HG02852 (cell line): ENCODE measurements at regions not wholly inside any gene's neighbourhood (a gene's known extent, or its start where the extent isn't known, plus 50 kb on each side); places are given as distances from the start of the nearest gene placed in this dataset.
"Not testable (repeated sequence)": the region's sequence is repeated elsewhere in the genome, so short reads cannot be mapped to it uniquely, and the experiment has no call there.

Experiments used
- ATAC-seq: cut with Tn5 transposase; IDR thresholded peaks from one replicate; pipeline ENCODE4 v1.9.1; 2021; ENCODE audit warnings: mild to moderate bottlenecking, moderate library complexity; ENCODE audit not compliant: unreplicated experiment

DNA sequence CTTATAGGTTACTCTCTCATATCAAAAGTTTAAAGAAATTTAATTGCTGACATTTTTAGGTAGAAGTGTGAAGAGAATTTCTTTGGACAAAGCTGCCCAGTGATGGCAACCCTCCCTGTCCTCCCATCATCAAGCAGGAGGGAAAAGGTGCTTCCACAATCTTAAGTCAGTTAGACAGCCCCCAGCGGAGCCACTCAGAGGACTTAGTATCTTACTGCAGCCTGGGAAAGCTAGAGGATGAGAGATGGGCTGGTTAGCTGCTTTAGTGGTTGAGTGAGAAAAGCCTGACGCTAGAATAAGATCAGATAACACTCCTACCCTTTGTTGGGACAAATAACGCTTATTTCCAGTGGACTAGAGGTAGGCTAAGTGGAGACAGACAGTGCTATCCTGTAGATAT is 227.1 kb downstream of the RFPL4B start:
- no peak for ATAC-seq

DNA sequence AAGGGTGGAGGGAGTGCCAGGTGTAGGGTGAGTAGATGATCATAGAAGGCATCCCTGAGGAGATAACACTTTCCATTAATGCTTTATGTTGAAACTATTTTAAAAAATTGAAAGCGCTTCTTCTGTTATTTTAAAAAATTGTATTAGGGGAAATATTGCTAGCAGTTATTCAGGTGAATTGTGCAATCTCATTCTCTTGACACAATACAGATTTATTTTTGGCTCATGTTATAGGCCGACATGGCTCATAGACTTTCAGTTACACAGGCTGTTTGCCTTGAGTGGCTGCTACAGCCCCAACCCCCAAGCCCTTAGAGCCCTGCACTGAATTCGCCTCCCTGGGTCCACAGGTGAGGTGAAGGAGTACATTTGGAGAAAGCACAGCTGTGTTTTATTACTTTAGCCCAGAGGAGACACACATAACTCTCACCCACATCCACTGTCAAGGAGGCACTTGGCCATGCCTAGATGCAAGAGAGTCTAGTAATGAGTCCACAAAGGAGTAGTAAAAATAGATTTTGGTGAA is 228.2 kb downstream of the RFPL4B start:
- no peak for ATAC-seq

DNA sequence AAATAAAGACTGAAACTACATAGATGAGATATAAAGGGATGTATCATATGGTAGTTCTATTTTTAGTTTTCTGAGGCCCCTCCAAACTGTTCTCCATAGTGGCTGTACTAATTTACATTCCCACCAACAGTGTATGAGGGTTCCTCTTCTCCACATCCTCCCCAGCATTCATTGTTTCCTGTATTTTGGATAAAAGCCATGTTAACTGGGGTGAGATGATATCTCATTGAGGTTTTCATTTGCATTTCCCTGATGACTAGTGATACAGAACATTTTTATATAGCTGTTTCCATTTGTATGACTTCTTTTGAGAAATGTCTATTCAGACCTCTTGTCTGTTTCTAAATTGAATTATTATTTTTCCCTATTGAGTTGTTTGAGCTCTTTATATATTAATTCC is 229.3 kb downstream of the RFPL4B start:
- ATAC-seq = no peak

DNA sequence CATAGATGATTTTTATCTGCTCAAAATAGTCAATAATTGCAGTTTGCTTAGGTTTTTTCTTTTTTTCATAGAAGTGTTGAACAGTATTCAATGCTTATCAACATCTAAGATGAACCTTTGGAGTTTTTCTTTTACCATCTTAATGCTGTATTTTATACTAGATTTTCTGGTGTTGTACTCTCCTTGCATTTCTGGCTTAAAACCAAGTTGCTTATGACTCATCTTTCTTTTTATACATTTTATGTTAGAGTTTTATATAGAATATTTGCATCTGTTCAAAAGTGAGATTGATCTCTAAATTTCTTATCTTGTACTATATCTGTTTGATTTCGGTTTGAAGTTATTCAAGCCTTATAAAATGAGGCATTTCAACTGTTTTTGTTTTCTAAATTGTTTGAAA is 232.5 kb downstream of the RFPL4B start:
- ATAC-seq = no peak

DNA sequence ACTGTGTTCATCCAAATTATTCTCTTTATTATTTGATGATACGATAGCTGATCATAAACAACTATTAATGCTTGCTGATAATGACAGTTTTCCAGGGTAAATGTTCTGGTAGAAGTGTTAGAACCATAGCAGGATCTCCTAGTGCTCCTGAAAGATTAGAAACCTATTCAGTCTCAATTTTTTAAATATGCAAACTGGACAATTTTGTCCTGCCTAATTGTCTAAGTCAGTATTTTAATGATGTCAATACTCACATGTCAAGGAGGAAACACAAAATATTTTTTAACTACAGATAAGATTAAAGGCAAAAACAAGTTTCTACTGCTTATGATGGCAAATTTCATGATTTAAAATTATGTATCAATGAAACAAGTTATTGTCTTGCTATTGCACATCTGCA is 233.9 kb downstream of the RFPL4B start:
- no peak for ATAC-seq

DNA sequence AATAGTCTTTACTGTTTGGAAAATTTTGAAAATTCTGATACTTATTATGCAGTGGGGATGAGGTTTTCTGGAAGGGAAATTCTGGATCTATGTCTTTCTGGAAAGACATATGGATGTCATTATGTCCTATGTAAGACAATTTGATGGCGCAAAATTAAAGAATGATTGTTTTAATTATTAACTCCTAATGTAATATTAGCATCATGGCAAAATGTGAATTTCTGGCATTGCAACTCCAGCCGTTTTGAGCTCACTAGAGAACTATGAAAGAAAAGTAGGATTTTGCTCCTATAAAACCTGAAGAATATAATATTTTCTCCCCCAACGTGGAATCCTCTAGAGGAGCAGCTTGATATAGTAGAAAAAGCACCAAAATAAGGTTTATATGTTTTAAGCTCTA is 243.2 kb downstream of the RFPL4B start:
- no peak for ATAC-seq

DNA sequence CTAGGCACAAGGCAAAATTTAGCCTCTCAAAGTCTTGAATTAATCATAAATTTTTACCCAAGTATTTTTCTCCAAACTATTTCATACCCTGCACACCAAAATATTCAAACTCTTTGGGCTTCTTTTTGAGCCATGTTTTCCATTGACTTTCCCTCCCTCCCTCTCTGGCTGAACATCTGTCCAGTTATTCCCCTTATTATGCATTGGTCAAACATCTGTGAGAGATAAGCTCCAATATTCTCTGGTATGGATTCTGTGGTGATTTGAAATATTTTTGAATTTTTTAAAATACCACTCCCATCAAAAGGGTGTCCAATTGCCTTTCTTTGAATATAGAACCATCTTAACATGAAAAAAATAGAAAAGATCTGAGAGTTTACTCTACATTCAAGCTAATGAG is 244.2 kb downstream of the RFPL4B start:
- no peak for ATAC-seq

DNA sequence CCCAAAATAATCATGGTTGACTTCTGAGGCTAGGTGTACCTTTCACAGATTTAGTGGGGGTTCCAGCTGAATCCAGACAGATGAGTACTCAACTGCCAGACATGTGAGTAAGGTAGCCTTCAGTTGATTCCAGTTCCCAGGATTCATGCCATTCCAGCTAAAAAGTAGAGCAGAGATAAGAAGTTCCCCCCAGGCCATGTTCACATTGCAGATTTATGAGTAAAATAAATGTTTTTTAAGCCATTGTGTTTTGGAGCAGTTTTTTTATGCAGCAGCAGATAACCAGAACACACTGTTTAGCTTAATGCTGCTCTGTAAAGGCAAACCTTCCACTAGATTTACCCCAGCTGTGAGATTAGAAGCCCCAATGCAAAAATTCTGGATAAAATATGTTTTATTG is 245.0 kb downstream of the RFPL4B start:
- ATAC-seq = no peak

DNA sequence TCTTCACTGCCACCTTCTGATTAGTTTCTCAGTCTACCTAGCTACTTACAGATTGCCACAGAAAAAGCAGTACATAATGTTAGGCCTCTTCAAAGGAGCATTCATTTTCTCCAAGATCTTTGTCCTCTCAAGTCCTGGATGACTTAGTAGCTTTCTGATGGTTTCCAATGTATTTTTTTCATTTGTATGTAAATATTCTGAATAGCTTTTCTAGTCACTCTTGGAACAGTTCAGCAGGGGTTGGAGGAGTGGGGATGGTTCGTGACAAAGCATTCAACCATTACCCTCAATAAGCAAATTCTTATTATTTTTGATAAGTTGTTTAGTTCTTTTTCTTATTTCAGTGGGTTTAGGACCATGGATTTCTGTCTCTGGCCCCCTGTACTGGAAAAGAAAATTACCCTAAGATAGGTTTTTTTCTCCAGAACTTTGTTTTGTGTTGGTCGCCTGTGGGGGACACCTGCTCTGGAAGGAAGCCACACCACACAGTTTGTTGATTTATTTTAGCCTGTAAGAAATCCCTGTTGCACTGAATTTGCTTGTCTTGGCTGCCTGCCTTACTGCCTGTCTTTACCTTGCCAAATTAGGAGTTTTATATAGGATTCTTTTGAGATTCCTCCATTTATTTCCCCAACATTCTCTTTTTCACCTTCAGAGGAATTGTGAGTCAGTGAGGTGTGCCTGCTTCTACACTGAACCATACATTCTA is 247.9 kb downstream of the RFPL4B start:
- no peak for ATAC-seq

DNA sequence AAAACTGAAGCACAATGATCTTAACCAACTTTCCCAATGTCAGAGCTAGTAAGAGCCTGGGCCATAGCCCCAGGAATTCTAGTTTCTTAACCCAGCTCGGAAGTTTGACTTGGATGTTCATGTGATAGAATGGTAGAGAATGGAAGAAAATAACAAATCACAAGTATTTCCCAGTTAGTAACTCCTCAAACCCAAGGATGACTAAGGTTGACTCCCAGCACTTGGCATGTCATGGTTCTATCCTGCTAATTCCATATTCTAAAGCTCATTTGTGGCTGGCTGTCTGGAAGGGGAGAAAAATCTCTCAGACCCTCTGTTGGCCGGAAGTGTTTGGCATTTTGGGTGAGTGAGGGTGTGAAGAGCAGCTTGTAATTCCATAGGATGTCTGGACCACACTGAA is 248.7 kb downstream of the RFPL4B start:
- no peak for ATAC-seq

DNA sequence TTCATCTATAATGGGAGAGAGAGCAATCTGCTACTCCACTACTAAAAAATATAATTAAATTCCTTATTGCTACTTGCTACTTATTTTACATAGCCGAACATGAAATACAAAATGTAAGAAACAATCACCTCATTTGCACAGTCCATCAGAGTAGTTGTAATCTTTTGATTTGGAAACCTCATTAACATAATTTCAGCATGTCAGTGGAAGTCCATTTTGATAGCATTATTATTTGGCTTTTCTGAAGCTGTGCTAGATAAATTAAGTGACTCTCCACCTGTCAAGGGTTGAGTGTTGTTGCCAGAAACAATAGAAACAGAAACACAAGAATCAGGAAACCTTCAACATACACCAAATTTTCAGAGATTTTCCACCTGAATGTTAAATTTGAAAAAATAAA is 250.0 kb downstream of the RFPL4B start:
- ATAC-seq = no peak

DNA sequence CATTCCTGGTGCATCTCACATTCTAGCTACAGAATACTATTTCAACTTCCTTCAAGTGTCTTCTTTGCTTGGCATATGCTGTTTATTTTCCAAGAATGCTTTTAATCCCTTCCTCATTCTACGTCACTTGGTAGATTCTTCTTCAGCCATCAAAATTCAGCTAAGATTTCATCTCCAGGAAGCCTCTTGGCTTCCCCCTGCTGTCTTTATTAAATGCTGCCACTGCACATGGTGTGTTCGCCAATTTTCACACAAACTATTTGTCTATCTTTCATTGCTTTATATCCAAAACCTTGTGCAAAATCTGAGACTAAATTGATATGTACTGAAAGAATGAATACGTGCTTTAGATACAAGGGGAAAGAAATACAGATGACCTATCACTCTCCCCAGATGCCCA is 253.0 kb downstream of the RFPL4B start:
- no peak for ATAC-seq

DNA sequence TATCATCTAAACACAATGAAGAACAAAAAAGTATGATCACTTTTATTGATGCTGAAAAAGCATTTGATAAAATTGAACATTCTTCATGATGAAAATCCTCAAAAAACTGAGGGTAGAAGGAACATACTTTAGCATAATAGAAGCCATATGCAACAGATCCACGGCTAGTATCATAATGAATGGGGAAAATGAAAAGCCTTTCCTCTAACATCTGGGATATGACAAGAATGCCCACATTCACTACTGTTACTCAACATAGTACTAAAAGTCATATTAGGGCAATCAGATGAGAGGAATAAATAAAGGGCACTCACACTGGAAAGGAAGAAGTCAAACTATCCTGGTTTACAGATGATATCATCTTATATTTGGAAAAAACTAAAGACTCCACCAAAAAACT is 256.6 kb downstream of the RFPL4B start:
- no peak for ATAC-seq

DNA sequence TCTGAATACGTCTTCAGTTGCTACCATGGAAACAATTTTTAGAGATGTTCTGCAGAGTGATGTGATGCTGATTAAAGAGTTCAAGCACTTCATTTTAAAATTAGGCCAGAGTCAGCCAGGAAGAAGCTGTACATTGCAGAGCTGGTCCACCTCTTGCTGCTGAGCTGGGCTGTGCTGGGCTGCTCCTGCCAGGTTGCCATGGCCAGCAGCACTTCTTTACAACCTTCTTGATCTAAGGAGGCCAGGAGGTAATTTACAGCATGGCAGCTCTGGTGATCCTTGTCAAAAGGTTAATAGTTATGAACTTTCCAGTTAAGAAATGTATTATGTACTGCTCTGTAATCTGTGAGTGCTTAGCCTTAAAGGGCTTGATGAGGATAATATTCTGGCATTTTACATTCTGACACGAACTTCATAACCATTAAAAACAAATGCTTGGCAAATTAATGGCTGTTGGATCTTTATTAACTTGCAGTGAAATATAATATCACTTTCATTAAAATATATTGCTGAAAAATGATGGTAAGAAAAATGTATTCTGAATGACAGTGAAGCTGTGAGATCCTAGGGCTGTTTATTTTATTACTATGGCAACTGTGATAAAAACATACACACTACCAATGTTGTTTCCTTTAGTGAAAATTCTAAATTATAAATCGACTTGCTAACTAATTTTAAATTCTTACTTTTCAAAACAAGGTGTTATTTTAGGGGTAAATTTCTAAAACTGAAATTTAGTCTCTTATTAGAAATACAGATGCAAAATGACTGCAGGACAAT is 259.7 kb downstream of the RFPL4B start:
- no peak for ATAC-seq

DNA sequence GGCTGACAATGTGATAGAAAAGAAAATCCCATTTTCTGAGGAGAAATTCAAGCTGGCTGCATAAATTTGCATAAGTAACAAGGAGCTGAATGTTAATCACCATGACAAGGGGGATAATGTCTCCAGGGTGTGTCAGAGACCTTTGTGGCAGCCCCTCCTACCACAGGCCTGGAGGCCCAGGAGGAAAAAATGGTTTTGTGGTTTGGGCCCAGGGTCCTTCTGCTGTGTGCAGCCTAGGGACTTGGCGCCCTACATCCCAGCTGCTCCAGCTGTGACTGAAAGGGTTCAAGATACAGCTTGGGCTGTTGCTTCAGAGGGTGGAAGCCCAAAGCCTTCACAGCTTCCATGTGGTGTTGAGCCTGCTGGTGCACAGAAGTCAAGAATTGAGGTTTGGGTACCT is 261.8 kb downstream of the RFPL4B start:
- ATAC-seq = not testable (repeated sequence)

DNA sequence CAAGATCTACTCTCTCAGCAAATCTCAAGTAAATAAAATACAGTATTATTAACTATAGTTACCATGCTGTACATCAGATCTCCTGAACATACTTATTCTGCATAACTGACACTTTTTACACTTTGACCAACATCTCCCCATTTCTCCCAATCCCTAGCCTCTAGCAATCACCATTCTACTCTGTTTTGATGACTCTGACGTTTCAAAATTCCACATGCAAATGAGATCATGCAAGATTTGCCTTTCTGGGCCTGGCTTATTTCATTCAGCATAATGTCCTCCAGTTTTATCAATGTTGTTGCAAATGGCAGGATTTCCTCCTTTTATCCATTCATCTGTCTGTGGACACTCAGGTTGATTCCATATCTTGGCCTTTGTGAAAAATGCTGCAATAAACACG is 266.3 kb downstream of the RFPL4B start:
- ATAC-seq = no peak

DNA sequence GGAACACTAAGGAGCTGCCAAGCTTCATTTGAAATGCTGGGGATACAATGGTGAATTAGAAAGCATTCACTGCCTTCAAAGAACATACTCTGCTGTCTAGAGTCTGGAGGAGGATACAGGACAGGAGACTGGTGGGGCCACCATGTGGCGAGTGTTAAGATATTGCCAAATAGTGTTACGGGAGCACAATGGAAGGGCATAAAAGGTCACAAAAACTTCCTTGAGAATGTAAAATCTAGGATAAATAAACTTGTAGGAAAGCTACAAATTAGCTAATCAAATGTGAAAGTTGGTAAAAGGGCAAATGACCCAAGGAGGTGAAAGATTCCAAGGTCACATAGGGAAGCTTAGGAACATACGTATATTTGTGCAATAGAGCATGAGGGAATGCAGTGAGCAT is 271.7 kb downstream of the RFPL4B start:
- no peak for ATAC-seq

DNA sequence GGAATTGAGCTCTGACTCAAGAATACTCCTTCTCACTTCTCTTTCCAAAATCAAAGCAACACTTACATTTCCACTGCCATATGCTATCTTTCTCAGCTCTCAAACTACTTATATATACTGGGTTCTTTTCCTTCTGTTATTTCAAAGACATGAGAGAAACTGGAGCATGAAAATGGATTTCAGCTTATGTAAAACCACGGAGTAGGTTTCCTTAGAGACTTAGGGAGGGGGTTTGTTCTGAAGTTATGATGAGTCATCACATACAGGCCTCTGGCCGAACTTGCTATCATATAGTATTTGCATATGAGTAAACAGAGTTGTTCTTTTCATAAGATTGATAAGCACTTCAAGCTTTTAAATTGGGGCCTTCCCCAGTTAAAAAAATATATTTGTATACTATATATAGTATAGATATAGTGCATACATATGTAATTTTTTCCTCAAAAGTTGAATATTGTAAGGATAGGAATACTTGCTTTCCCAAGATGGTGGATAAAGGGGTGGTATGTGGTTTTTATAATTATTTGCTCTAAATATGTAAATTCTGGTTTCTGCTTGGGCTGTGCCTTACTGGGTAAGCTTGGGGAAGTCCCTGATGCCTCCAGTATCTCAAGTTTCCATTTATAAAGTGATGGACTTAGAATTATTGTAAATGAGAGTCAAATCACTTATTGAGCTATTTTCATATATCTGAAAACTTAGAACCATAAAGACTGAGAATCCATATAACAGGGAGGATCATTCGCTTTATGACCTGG is 273.9 kb downstream of the RFPL4B start:
- ATAC-seq = peak; percentile 64

DNA sequence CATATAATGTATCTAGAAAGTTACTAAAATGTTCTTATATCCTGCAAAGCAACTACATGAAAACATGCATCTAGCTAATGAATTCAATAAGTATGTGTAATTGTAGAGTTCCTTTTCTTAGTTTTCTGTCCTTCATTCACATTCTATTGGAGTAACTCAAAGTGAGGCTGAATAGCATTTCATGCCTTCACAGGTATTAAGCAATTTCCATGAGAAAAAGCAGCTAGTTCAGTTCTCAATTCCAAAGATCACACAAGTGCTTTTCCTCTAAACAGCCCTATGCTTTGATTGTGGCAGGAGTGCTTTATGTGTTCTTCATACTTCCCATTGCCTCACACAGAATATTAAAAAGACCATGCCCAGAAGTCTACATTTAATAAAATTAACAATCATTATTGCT is 274.9 kb downstream of the RFPL4B start:
- ATAC-seq = no peak

DNA sequence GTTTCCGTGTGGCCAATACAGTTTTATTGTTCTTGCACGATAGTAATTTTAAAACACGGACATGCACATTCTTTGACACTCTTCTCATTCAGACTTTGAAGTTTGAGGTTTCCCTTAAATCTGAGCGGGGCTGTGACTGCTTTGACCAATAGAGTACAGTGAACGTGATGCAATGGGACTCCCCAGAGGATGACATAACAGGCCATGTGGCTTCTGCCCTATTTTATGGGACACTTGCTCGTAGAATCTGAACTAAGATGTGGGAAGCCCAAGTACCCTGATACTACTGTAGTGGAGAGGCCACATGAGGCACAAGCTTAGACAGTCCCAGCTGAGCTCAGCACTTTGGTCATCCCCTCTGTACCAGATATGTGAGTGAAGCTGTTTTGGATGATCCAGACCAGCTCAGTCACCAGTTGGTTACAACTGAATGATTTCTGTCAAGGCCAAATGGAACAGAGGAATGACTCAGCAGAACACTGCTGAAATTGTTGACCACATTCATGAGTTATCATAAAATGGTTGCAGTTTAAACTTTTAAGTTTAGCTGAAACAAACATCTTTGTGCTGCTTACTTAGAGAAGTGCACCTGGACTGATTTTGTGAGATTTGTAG is 279.4 kb downstream of the RFPL4B start:
- peak; percentile 79 for ATAC-seq

DNA sequence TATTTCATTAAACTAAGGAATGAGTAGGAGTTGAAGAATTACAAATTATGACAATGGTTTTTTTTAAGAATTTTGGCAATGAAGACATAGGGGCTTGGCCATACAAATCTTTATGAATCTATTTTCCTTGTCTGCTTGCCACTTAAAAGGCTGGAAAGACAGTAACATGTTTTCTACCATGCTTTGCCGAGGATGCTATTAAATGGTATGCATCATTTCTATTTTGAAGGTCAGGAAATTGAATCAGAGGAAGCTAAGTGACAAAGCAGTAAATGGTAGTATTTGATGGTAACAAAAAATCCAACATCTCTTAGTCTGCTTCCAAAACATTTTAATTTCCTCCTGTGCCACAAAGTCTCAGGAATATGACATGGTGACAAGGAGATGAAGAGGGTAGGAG is 287.2 kb downstream of the RFPL4B start:
- no peak for ATAC-seq
